OCI-LY7 (cell line): ENCODE measurements at regions not wholly inside any gene's neighbourhood (a gene's known extent, or its start where the extent isn't known, plus 50 kb on each side); places are given as distances from the start of the nearest gene placed in this dataset.

Source experiments
- CTCF ChIP-seq: fragments of 200-600 bp; sonication (generic); conservative IDR thresholded peaks from 2 replicates; pipeline ENCODE4 v1.5.1; 2014; ENCODE audit warnings: mild to moderate bottlenecking, antibody characterized with exemption, low read length, moderate library complexity, mixed read lengths
- EZH2phosphoT487 ChIP-seq: fragments of 200-600 bp; sonication (generic); IDR thresholded peaks from 2 replicates; pipeline ENCODE4 v1.6.1; 2018; ENCODE audit warnings: low read depth, borderline replicate concordance, mild to moderate bottlenecking, mixed run types, antibody characterized with exemption, low read length, moderate library complexity, mixed read lengths

GRCh38 chr5:142385194-142385593 lies 60.4 kb upstream of the SPRY4 start:
- no peak for TF ChIP-seq EZH2phosphoT487
- TF ChIP-seq CTCF, result no peak
